HL-60 (cell line): ENCODE measurements at regions not wholly inside any gene's neighbourhood (a gene's known extent, or its start where the extent isn't known, plus 50 kb on each side); places are given as distances from the start of the nearest gene placed in this dataset.

Source experiments
- DNase-seq, 2 experiments: peaks; one replicate each; pipeline ENCODE4 v3.0.0-alpha.2; 2010 to 2020; ENCODE audit warnings: low read depth in 1 of 2, low spot score in 1 of 2
- H3K27ac ChIP-seq: fragments of 250-450 bp; sonication (Bioruptor Pico); replicated peaks from 2 replicates; pipeline ENCODE4 v1.5.1; 2020; ENCODE audit warnings: mild to moderate bottlenecking, moderate library complexity
- H3K27me3 ChIP-seq: fragments of 250-450 bp; sonication (Bioruptor Pico); 2 replicates; pipeline ENCODE4 v1.5.1; 2021; ENCODE audit warnings: mild to moderate bottlenecking, moderate library complexity; ENCODE audit not compliant: insufficient read depth, poor library complexity, severe bottlenecking
- H3K4me3 ChIP-seq: replicated peaks from 2 replicates; pipeline ENCODE4 v1.5.1; 2011; ENCODE audit warnings: mild to moderate bottlenecking, control low read depth, low read length; ENCODE audit not compliant: insufficient read depth
- GABPA ChIP-seq: IDR thresholded peaks from 2 replicates; pipeline ENCODE4 v1.6.1; 2012; ENCODE audit warnings: low read depth
- POLR2AphosphoS5 ChIP-seq: IDR thresholded peaks from 2 replicates; pipeline ENCODE4 v1.6.1; 2012; ENCODE audit warnings: low read depth
- SPI1 ChIP-seq: IDR thresholded peaks from 2 replicates; pipeline ENCODE4 v1.6.1; 2012; ENCODE audit warnings: low read depth, mild to moderate bottlenecking, borderline replicate concordance
- TF ChIP-seq, protein P1 (sequence below): IDR thresholded peaks from one replicate; pipeline ENCODE4 v1.5.1; 2011; ENCODE audit warnings: low read length, control low read depth, inconsistent platforms; ENCODE audit not compliant: insufficient read depth
- TF ChIP-seq, protein P2 (sequence below): IDR thresholded peaks from 2 replicates; pipeline ENCODE4 v1.6.1; 2012; ENCODE audit warnings: low read depth; ENCODE audit not compliant: insufficient replicate concordance

- Histone ChIP-seq H3K4me3 (no peak overlapping the region), H3K27ac (no peak overlapping the region), H3K27me3 (no peaks in the 10 kb centered on the region)
- no peak for TF ChIP-seq SPI1
- TF ChIP-seq, protein P1, sequence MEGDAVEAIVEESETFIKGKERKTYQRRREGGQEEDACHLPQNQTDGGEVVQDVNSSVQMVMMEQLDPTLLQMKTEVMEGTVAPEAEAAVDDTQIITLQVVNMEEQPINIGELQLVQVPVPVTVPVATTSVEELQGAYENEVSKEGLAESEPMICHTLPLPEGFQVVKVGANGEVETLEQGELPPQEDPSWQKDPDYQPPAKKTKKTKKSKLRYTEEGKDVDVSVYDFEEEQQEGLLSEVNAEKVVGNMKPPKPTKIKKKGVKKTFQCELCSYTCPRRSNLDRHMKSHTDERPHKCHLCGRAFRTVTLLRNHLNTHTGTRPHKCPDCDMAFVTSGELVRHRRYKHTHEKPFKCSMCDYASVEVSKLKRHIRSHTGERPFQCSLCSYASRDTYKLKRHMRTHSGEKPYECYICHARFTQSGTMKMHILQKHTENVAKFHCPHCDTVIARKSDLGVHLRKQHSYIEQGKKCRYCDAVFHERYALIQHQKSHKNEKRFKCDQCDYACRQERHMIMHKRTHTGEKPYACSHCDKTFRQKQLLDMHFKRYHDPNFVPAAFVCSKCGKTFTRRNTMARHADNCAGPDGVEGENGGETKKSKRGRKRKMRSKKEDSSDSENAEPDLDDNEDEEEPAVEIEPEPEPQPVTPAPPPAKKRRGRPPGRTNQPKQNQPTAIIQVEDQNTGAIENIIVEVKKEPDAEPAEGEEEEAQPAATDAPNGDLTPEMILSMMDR, result no peak
- TF ChIP-seq POLR2AphosphoS5, result no peak
- TF ChIP-seq GABPA, result no peak
- TF ChIP-seq, protein P2, sequence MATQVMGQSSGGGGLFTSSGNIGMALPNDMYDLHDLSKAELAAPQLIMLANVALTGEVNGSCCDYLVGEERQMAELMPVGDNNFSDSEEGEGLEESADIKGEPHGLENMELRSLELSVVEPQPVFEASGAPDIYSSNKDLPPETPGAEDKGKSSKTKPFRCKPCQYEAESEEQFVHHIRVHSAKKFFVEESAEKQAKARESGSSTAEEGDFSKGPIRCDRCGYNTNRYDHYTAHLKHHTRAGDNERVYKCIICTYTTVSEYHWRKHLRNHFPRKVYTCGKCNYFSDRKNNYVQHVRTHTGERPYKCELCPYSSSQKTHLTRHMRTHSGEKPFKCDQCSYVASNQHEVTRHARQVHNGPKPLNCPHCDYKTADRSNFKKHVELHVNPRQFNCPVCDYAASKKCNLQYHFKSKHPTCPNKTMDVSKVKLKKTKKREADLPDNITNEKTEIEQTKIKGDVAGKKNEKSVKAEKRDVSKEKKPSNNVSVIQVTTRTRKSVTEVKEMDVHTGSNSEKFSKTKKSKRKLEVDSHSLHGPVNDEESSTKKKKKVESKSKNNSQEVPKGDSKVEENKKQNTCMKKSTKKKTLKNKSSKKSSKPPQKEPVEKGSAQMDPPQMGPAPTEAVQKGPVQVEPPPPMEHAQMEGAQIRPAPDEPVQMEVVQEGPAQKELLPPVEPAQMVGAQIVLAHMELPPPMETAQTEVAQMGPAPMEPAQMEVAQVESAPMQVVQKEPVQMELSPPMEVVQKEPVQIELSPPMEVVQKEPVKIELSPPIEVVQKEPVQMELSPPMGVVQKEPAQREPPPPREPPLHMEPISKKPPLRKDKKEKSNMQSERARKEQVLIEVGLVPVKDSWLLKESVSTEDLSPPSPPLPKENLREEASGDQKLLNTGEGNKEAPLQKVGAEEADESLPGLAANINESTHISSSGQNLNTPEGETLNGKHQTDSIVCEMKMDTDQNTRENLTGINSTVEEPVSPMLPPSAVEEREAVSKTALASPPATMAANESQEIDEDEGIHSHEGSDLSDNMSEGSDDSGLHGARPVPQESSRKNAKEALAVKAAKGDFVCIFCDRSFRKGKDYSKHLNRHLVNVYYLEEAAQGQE, result no peak
- DNase-seq, result no peak
Measured at GRCh38 chr6:141635621-141636020, 497.1 kb upstream of the GJE1 start.

- TF ChIP-seq, protein P1, result no peak
- TF ChIP-seq SPI1 (no peak), POLR2AphosphoS5 (no peak), GABPA (no peak)
- TF ChIP-seq, protein P2, result no peak
- no peak overlapping the region for H3K27ac ChIP-seq
Measured at GRCh38 chr6:141634269-141634668, 498.5 kb upstream of the GJE1 start.

GRCh38 chr6:141624301-141624700, 508.4 kb upstream of the GJE1 start:
- no peaks in the 10 kb centered on the region for H3K27me3 ChIP-seq
- no peak for DNase-seq
- H3K4me3 ChIP-seq, result no peak overlapping the region
- H3K27ac ChIP-seq, result no peak overlapping the region
- TF ChIP-seq POLR2AphosphoS5 (no peak), GABPA (no peak), SPI1 (no peak)
- TF ChIP-seq, protein P2, result no peak
- TF ChIP-seq, protein P1, result no peak

More at GRCh38 chr6:141634269-141634668, 498.5 kb upstream of the GJE1 start:
- Histone ChIP-seq H3K27me3 (no peaks in the 10 kb centered on the region), H3K4me3 (no peak overlapping the region)
- DNase-seq, result no peak
